GM18517 (cell line): ENCODE measurements at regions not wholly inside any gene's neighbourhood (a gene's known extent, or its start where the extent isn't known, plus 50 kb on each side); places are given as distances from the start of the nearest gene placed in this dataset.

ENCODE experiments used
- ATAC-seq: cut with Tn5 transposase; IDR thresholded peaks from one replicate; pipeline ENCODE4 v1.9.1; 2021; ENCODE audit warnings: mild to moderate bottlenecking, moderate library complexity; ENCODE audit not compliant: unreplicated experiment

DNA sequence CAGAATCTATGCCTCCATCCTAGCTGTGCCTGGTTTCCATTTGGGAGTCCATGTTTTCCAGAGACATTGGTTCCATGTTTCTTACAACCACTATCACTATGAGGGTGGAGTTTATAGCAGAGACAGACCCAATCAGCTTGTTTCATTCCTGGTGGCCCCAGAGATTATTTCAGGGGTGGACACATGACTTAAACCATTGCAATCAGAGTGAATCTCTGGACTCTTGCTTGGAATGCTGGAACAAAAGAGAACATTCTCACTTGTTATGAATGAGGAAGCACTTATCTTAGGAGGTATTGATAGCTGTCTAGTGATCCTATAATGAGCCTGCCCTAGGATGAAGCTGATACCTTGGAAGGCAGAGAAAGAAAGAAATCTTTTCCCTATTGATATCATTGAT lies 250.3 kb downstream of the ATG4C start:
- ATAC-seq = no peak

DNA sequence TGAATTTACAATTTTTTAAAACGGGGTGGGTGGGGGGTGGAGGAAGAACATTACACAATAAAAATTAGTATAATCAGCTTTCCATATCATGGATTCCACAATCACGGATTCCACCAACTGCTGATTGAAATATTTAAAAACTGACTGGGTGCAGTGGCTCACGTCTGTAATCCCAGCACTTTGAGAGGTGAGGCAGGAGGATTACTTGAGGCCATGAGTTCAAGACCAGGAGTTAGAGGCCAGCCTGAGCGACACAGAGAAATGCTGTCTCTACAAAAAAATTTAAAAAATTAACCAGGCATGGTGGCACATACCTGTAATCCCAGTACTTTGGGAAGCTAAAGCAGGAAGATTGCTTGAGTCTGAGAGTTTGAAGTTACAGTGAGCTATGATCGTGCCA lies 254.7 kb downstream of the ATG4C start:
- no peak for ATAC-seq

- no peak for ATAC-seq
These were observed 257.7 kb downstream of the ATG4C start for GRCh38 chr1:63041660-63042059.

DNA sequence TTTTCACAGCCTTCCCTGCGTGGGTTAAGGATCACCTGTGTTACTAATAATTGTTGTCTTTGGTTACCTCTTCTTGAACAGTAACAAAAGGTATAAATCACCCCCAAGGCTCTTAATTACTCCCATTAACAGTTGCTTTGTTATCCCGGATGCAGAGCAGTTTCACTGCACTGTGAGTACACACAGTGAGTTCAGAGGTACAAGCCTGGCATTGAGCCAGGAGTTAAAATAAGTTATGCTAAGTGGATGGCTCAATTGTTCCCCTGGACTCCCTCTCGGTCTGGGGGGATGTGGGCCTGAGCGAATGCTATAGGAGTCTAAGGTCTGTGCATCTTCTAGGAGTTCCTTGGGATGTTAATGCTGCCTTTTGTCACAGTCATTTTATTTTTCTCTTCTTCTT lies 258.3 kb downstream of the ATG4C start:
- ATAC-seq = no peak

DNA sequence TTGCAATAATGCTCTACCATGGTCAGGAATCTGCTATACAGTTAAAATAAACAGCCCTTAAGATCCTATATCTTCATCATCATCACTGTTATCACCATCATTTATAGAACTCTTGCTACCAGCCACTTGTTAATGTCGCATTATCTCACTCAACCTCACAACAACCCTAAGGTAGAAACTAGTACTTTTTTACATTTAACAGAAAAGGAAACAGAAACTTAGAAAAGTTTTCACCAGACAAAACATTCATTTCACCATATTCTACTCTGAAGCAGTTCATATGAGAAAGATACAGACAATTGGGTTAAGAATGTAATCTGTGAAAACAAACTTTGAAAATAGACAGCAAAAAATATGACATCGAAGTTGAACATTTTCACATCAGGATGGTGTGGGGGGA lies 262.6 kb downstream of the ATG4C start:
- no peak for ATAC-seq

- ATAC-seq = no peak
These were observed 265.2 kb downstream of the ATG4C start for GRCh38 chr1:63049135-63049534.

DNA sequence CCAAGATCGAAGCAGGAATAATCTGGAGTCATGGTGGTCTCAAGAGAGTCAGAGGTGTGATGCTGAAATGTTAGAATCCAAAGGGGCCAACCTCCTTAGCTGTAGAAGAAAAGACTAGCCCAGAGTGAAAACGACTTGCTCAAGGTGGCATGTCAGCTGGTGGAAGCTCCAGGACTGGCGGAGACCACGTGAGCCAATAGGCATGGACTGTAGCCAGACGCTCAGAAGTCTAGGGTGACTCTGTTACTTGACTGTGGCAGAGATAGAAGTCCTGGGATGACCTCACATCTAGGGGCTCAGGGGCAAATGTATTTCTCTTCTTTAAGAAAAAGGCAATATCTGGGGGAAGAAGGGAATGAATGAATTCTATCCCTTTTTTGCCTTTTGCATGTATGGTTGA lies 267.4 kb downstream of the ATG4C start:
- no peak for ATAC-seq

- ATAC-seq = no peak
These were observed 268.0 kb downstream of the ATG4C start for GRCh38 chr1:63051886-63052285.

- ATAC-seq = no peak
These were observed 268.2 kb upstream of the FOXD3 start for GRCh38 chr1:63054184-63054583.

DNA sequence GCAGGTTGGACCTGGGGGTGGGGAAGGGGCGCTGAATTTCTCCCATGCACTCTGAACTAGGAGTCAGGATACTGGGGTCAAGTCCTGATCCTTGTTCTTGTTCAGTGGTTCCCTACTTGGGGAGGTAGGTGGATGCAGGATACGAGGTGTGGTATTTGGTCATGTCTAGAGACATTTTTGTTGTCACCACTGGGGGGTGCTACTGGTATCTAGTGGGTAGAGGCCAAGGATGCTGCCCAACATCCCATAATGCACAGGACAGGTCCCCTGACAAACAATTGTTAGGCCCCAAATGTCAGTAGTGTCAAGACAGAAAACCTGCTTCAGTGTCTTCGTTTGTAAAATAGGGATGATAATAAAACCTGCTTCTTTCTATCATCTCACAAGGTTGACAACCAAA lies 259.0 kb upstream of the FOXD3 start:
- no peak for ATAC-seq

DNA sequence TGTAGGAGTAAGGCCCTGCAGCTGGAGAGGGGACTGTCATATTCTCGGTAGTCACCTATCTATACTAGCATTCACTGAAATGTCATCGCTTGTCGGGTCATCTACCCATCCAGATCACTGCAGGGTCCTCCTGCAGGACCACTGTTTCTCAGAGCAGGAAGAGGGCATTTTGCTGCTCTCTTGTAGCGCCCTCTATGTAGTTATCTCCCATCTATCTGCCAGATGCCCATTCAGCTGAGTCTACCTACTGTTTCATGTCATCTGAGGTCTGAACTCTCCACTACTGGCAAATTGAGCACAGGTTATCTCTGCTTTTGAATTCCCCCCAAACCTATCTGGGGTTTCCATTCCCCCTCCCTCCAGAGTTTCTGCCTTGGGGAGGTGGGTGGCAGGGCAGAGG lies 258.2 kb upstream of the FOXD3 start:
- no peak for ATAC-seq

GRCh38 chr1:63068626-63069025 lies 253.7 kb upstream of the FOXD3 start:
- no peak for ATAC-seq

GRCh38 chr1:63069214-63069613 lies 253.2 kb upstream of the FOXD3 start:
- ATAC-seq = no peak

- ATAC-seq = no peak
These were observed 248.8 kb upstream of the FOXD3 start for GRCh38 chr1:63073309-63074306.

DNA sequence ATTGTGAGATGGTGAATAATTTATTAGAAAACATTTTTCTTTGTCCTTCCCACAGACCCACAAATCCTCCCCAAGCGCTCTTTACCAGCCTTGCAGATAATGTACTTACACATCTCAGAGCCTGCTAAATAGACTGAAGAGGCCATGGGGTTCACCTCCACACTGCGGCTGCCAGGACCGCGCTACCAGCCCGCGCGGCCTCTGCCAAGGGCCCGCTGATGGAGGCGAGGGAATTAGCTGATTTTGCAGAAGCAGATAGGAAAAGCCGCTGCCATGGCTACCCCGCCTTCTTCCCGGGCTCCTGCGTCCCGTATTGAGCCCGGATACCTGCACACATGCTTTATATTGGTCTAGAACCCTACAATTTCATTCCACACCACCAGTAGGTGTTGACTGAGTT lies 248.0 kb upstream of the FOXD3 start:
- no peak for ATAC-seq

DNA sequence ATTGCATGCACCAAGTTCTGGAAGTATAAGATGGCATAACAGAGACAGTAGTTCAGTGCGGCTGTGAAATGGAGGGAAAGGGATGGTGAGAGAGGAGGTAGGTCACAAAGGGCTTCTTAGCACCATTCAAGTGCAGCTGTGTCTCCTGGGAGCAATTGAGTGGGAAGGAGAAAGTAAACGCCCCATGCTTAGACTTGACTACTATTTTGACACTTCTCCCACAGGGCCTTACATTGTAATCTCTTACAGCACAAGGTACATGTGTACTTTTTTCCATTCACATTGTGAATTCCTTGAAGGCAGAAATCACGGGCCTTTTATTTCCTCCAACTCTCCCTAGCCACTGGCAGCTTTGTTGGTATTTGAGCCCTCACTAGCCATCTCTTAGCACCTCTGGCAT lies 239.6 kb upstream of the FOXD3 start:
- ATAC-seq = no peak

DNA sequence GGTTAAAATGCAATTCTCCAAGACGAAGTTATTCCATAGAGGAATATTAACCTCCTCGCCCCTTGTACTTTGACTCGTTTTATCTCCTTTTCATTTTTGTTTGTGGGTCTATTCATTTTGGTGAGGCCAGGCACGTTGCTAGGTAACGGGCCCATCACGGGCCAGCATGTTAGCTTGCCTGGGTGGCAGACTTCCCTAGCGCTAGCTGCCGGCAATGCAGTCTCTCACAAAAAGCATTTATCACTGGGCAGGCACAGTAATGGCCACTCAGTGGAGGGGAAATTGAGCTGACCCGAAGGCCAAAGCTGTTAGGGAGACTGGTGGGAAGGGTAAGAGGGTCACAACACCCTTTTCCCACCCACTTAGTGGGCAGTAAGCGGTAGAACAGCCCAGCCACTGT lies 234.4 kb upstream of the FOXD3 start:
- ATAC-seq = no peak

DNA sequence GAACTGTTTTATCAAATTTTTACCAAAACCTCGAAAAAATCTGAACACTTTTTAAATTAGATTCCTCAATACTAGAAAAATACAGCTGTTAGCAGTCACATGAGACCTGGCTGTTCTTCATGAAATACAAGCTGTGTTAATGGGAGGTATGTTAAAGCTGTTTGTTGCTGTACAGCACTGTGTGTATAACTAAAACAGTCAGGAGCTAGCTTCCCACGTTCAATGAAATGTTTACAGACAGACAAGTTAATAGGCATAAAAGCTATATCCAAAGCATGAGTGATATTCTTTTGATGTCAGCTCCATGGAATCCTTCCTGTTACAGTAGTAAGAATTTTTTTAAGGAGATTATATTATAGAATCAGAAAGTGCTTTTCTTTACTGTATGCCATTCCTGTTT lies 223.2 kb upstream of the FOXD3 start:
- no peak for ATAC-seq

DNA sequence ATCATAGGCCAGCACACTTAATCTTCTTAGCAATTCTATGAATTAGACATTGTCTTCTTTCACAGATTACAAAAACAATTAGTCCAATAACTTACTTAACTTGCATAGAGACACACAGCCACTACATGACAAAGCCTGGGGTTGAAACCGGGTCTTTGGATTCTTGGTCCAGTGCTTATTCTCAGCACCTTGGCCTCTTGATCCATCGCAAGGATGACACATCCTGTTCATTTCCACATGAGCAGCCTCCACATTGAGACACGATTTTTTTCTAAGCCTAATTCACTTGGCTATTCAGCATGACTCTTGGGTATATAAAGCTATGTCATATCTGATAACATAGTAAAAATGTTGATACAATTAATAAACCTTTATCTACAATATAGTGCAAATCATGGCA lies 221.0 kb upstream of the FOXD3 start:
- ATAC-seq = no peak

- ATAC-seq = no peak
These were observed 218.7 kb upstream of the FOXD3 start for GRCh38 chr1:63103682-63104081.

DNA sequence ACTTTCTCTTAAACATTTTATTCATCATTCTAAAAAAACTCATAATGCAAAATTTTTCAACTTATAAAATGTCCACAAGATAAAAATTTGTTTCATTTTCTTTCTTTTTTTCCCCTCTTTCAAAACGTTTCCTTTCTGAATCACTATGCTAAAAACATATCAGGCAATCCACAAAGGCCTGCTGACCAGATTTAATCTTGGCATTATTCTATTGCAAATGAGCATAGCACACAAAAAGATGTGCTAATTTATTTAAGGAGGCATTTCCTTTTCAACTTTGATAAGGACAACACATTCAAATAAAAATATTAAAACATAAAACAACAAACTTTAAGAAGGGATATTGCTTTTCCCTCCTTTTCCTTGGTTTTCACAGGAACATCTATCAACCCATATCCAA lies 215.3 kb upstream of the FOXD3 start:
- ATAC-seq = no peak

DNA sequence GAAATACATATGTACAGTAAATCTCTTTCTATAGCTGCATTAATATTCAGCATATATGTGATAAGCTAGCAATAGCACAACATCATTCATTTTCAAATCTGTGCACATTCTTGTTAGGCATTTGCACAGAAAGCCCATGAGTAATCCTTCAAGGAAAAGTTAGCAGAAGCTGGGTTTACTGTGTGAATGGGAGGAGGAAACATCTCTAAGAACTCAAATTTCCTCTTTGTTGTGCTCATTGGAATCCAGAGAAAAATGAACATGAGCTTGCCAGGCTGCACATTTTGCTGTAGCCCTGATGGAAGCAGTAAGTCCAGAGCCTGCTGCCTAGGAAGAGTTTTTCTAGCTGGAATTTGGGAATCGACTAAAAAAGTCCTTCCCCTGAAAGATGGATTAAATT lies 214.2 kb upstream of the FOXD3 start:
- no peak for ATAC-seq
